ENCODE measurements at regions not wholly inside any gene's neighbourhood (a gene's known extent, or its start where the extent isn't known, plus 50 kb on each side); places are given as distances from the start of the nearest gene placed in this dataset.

- no peak for DNase-seq
These were observed 83.3 kb downstream of the ALDH8A1 start for GRCh38 chr6:134866563-134866962.

GRCh38 chr6:134864558-134864957, 85.3 kb downstream of the ALDH8A1 start:
- no peak for DNase-seq

GRCh38 chr6:134863763-134864510, 86.0 kb downstream of the ALDH8A1 start:
- no peak for DNase-seq

- no peak for DNase-seq
These were observed 95.5 kb downstream of the ALDH8A1 start for GRCh38 chr6:134854366-134854765.

- no peak for DNase-seq
These were observed 96.5 kb downstream of the ALDH8A1 start for GRCh38 chr6:134853111-134854055.

GRCh38 chr6:134851548-134851947, 98.4 kb downstream of the ALDH8A1 start:
- DNase-seq: no peak

- DNase-seq: no peak
These were observed 99.1 kb downstream of the ALDH8A1 start for GRCh38 chr6:134850721-134851305.

- no peak for DNase-seq
These were observed 99.9 kb downstream of the ALDH8A1 start for GRCh38 chr6:134849920-134850447.

GRCh38 chr6:134848076-134848475, 101.8 kb downstream of the ALDH8A1 start:
- DNase-seq: no peak

- DNase-seq: no peak
These were observed 103.0 kb downstream of the ALDH8A1 start for GRCh38 chr6:134846865-134847264.

- no peak for DNase-seq
These were observed 103.9 kb downstream of the ALDH8A1 start for GRCh38 chr6:134846031-134846430.

GRCh38 chr6:134844120-134844519, 105.8 kb downstream of the ALDH8A1 start:
- DNase-seq: no peak

- no peak for DNase-seq
These were observed 109.6 kb downstream of the ALDH8A1 start for GRCh38 chr6:134840086-134840867.

GRCh38 chr6:134835993-134836392, 113.9 kb downstream of the ALDH8A1 start:
- no peak for DNase-seq

GRCh38 chr6:134830940-134831339, 119.0 kb downstream of the ALDH8A1 start:
- no peak for DNase-seq

- DNase-seq: no peak
These were observed 119.7 kb downstream of the ALDH8A1 start for GRCh38 chr6:134830194-134830593.

- no peak for DNase-seq
These were observed 121.3 kb downstream of the ALDH8A1 start for GRCh38 chr6:134828641-134829040.

- no peak for DNase-seq
These were observed 122.8 kb downstream of the ALDH8A1 start for GRCh38 chr6:134826889-134827737.

GRCh38 chr6:134823710-134824034, 126.2 kb downstream of the ALDH8A1 start:
- DNase-seq: no peak

- peak; percentile 36 for DNase-seq
These were observed 126.8 kb downstream of the ALDH8A1 start for GRCh38 chr6:134822920-134823709.
